Occipital lobe (tissue), 1 donor: ENCODE measurements at regions not wholly inside any gene's neighbourhood (a gene's known extent, or its start where the extent isn't known, plus 50 kb on each side); places are given as distances from the start of the nearest gene placed in this dataset.

Source experiments
- DNase-seq: peaks from one replicate; lab custom pipeline; 2025; lab: John Stamatoyannopoulos, UW

DNA sequence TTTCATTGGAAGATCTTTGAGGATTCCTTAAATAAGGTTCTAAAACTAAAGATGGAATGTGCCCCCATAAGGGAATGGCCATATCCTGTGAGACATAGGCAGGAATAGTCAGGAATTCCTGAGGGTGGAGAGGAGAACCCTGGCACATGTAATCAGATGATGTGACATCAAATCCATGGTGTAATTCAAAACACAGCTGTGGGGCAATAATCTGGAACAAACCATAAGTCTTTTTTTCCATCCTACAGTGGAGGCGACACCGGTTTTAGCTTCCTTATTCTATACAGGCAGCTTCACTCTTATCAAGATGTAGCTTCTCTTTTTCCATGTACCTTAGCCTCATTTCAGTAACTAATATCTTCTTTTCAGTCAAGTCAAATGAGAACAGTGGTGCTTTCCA is 133.6 kb upstream of the CITED2 start:
- no peak for DNase-seq

- DNase-seq: no peak
These were observed 126.5 kb upstream of the CITED2 start for GRCh38 chr6:139500977-139501376.

- no peak for DNase-seq
These were observed 124.3 kb upstream of the CITED2 start for GRCh38 chr6:139498715-139499114.

DNA sequence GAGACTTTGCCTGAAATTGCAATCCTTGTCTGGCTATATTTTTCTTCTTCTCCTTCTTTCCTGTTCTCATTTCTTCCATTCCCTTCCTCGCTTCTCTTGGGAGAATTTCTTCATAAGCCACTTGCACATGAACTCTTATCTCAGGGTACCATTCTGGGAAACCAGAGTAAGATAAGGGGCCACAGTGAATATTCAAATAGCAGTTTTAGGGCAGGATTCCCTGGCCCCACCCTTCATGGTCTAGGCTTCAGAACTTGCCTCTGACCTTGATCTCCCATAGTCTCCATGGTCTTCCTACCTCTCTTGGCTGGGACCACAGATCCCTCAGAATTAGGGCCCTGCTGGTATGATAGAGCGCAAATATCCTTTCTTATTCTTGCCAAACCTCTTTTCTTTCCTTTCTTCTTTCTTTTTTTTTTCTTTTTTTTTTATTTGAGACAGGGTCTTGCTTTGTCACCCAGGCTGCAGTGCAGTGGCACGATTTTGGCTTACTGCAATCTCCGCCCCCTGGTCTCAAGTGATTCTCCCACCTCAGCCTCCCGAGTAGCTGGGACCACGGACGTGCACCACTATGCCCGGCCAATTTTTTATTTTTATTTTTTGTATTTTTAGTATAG is 123.0 kb upstream of the CITED2 start:
- DNase-seq: no peak

GRCh38 chr6:139496654-139497344 is 122.4 kb upstream of the CITED2 start:
- no peak for DNase-seq

GRCh38 chr6:139494376-139494990 is 120.0 kb upstream of the CITED2 start:
- no peak for DNase-seq

DNA sequence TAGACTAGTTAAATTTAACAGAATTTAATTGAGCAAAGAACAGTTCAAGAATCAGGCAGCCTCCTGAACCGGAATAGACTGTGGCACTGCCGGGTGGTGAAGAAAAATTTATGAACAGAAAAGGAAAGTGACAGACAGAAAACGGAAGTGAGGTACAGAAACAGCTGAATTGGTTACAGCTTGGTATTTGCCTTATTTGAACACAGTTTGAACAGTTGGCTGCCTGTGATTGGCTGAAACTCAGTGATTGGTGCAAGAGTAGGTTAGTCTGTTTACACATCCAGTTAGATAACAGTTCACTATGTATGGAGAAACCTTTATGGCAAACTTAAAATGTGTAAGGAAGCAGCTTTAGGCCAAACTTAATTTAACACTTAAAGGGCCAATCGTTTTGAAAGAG is 116.0 kb upstream of the CITED2 start:
- DNase-seq: no peak

GRCh38 chr6:139486476-139486799 is 112.0 kb upstream of the CITED2 start:
- no peak for DNase-seq

GRCh38 chr6:139485742-139486475 is 111.5 kb upstream of the CITED2 start:
- no peak for DNase-seq

GRCh38 chr6:139485185-139485584 is 110.7 kb upstream of the CITED2 start:
- no peak for DNase-seq

- DNase-seq: no peak
These were observed 108.6 kb upstream of the CITED2 start for GRCh38 chr6:139483079-139483478.

DNA sequence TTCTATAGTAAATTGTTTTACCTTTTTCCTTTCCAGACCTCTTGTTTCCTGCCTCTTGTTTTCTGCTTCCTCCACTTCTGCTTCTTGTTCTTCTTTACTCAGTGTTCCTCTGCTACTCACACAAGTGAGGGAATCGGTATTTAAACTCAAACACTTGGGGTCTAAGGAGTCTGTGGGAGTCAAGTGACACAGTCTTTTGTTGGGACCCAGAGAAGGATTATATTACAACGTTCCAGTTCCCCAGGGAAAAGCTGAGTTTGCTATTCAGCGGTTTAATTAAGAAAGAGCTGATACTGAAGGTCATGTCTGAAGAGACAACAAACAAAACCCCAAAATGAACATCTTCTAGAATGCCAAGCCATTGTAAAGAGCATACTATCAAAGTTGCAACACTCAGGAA is 107.8 kb upstream of the CITED2 start:
- DNase-seq: no peak

- no peak for DNase-seq
These were observed 106.1 kb upstream of the CITED2 start for GRCh38 chr6:139480356-139481165.

- no peak for DNase-seq
These were observed 105.2 kb upstream of the CITED2 start for GRCh38 chr6:139479433-139480222.

DNA sequence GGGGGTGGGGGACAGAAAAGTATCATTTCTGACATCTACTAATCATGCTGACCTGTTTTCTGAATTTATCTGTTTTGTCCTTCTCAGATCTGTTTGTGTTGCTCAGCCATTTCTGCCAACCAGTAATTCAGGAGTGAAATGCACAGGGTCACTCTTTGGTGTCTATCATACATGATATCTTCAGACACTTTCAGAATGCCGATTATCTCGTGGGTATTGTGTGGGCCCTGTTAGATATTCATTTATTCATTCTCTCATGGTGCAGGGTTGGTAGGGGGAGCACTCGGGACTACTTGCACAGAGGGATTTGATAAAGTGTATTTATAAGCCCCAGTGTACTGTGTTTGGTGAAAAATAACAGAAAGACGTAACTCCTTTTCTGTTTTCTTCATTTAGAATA is 101.2 kb upstream of the CITED2 start:
- no peak for DNase-seq

- no peak for DNase-seq
These were observed 100.8 kb upstream of the CITED2 start for GRCh38 chr6:139475241-139475640.

- DNase-seq: no peak
These were observed 100.0 kb upstream of the CITED2 start for GRCh38 chr6:139474145-139475108.

GRCh38 chr6:139473731-139474130 is 99.3 kb upstream of the CITED2 start:
- DNase-seq: no peak

- DNase-seq: no peak
These were observed 98.8 kb upstream of the CITED2 start for GRCh38 chr6:139473231-139473701.
